ENCODE measurements at regions not wholly inside any gene's neighbourhood (a gene's known extent, or its start where the extent isn't known, plus 50 kb on each side); places are given as distances from the start of the nearest gene placed in this dataset.

GRCh38 chr22:23385678-23386631 lies 194.1 kb downstream of the IGLL1 start:
- TF ChIP-seq, protein P1, sequence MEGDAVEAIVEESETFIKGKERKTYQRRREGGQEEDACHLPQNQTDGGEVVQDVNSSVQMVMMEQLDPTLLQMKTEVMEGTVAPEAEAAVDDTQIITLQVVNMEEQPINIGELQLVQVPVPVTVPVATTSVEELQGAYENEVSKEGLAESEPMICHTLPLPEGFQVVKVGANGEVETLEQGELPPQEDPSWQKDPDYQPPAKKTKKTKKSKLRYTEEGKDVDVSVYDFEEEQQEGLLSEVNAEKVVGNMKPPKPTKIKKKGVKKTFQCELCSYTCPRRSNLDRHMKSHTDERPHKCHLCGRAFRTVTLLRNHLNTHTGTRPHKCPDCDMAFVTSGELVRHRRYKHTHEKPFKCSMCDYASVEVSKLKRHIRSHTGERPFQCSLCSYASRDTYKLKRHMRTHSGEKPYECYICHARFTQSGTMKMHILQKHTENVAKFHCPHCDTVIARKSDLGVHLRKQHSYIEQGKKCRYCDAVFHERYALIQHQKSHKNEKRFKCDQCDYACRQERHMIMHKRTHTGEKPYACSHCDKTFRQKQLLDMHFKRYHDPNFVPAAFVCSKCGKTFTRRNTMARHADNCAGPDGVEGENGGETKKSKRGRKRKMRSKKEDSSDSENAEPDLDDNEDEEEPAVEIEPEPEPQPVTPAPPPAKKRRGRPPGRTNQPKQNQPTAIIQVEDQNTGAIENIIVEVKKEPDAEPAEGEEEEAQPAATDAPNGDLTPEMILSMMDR (IDR thresholded peaks at IDR 0.05; ENCODE audit: low read length) = peak; percentile 90
- no peak for TF ChIP-seq EZH2 (IDR thresholded peaks at IDR 0.05; ENCODE audit: borderline replicate concordance, low read length)

Data from OCI-LY1 (cell line).